ENCODE measurements at regions not wholly inside any gene's neighbourhood (a gene's known extent, or its start where the extent isn't known, plus 50 kb on each side); places are given as distances from the start of the nearest gene placed in this dataset.

DNA sequence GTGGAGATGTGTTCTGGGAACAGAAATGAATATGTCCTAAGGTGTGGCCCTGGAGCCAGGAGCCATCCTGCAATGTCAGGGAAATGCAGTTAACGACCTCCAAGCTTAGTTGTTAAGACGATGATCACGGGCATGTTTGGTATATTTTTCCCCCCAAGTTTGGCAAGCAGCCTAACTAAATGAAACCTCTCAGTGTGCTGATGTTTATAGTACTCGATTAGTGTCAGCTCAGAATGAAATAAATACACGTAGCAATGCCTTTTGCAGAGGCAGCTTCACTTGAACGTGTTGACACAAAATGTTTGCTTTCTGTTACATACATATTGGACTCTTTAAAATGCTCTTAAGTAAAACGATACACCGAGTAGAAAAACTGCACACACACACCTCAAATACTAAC lies 76.2 kb upstream of the OLIG3 start:
- no peak for TF ChIP-seq RAD21 (IDR thresholded peaks at IDR 0.05)
- TF ChIP-seq, protein P1, sequence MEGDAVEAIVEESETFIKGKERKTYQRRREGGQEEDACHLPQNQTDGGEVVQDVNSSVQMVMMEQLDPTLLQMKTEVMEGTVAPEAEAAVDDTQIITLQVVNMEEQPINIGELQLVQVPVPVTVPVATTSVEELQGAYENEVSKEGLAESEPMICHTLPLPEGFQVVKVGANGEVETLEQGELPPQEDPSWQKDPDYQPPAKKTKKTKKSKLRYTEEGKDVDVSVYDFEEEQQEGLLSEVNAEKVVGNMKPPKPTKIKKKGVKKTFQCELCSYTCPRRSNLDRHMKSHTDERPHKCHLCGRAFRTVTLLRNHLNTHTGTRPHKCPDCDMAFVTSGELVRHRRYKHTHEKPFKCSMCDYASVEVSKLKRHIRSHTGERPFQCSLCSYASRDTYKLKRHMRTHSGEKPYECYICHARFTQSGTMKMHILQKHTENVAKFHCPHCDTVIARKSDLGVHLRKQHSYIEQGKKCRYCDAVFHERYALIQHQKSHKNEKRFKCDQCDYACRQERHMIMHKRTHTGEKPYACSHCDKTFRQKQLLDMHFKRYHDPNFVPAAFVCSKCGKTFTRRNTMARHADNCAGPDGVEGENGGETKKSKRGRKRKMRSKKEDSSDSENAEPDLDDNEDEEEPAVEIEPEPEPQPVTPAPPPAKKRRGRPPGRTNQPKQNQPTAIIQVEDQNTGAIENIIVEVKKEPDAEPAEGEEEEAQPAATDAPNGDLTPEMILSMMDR (IDR thresholded peaks at IDR 0.05; ENCODE audit: low read depth, low read length, missing input control): no peak
